Thymus (tissue), 11 donors: ENCODE measurements at regions not wholly inside any gene's neighbourhood (a gene's known extent, or its start where the extent isn't known, plus 50 kb on each side); places are given as distances from the start of the nearest gene placed in this dataset.

Experiments used
- DNase-seq, 9 donors: peaks; one replicate each; pipeline ENCODE4 v3.0.0-alpha.2; 2013; ENCODE audit warnings: low spot score in 9 of 9, low read depth in 6 of 9, missing footprints in 1 of 9
- H3K27ac ChIP-seq, 2 donors: one replicate each; pipeline ENCODE4 v1.5.1; 2013; ENCODE audit warnings: control low read depth in 1 of 2, low read depth in 1 of 2, low read length in 1 of 2, mild to moderate bottlenecking in 1 of 2, moderate library complexity in 1 of 2
- H3K27me3 ChIP-seq, 2 donors: one replicate each; pipeline ENCODE4 v1.5.1; 2013; ENCODE audit warnings: low read length in 1 of 2; ENCODE audit not compliant: control insufficient read depth in 2 of 2, insufficient read depth in 1 of 2
- H3K36me3 ChIP-seq, 2 donors: one replicate each; pipeline ENCODE4 v1.5.1; 2013; ENCODE audit warnings: low read length in 1 of 2, mild to moderate bottlenecking in 1 of 2, moderate library complexity in 1 of 2; ENCODE audit not compliant: control insufficient read depth in 2 of 2, insufficient read depth in 2 of 2
- H3K4me1 ChIP-seq, 2 donors: one replicate each; pipeline ENCODE4 v1.5.1; 2013; ENCODE audit warnings: low read length in 2 of 2; ENCODE audit not compliant: control insufficient read depth in 2 of 2, insufficient read depth in 2 of 2
- H3K4me3 ChIP-seq, 2 donors: one replicate each; pipeline ENCODE4 v1.5.1; 2013; ENCODE audit warnings: low read length in 2 of 2, control low read depth in 1 of 2, mild to moderate bottlenecking in 1 of 2
- H3K9me3 ChIP-seq, 2 donors: one replicate each; pipeline ENCODE4 v1.5.1; 2013; ENCODE audit warnings: low read length in 1 of 2, mild to moderate bottlenecking in 1 of 2; ENCODE audit not compliant: control insufficient read depth in 2 of 2, insufficient read depth in 1 of 2
- WGBS: extraction: QIAGEN DNeasy Blood & Tissue Kit; methylation state at CpG from one replicate; pipeline ENCODE4 v1.1.7; 2013; 5-methylcytosine and 5-hydroxymethylcytosine counted together
- donor health status: healthy.

GRCh38 chr4:159487284-159487747, 384.4 kb downstream of the RAPGEF2 start:
- WGBS, result 14% methylated on average over 8 of the region's 8 CpGs
- Histone ChIP-seq H3K27ac (no peak overlapping the region), H3K36me3 (no peaks in the 10 kb centered on the region), H3K27me3 (no peaks in the 10 kb centered on the region), H3K4me3 (no peak overlapping the region), H3K4me1 (no peaks in the 10 kb centered on the region), H3K9me3 (no peaks in the 10 kb centered on the region)
- peak; percentile 5 to 61 (median 21) for DNase-seq

DNA sequence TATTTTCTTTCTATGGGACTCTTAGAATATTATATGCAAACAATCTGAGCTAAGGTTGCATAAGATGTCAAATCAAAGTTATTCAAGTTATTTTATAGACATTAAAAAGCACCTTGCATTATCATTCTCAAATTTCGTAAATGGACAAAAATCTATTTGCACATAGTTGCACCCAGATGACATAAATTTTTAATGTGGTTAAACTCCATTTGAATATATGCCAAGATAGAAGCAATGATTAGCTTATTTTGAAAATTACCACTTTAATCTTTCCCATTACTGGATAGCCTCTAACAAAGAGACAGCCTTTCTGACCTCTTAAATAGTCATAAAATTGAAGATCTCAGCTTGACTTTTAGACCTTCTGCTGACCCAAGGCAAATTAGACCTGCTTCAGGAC, 386.8 kb downstream of the RAPGEF2 start:
- H3K4me1 ChIP-seq, result no peaks in the 10 kb centered on the region
- no peak for DNase-seq
- no peaks in the 10 kb centered on the region for H3K27me3 ChIP-seq
- no peaks in the 10 kb centered on the region for H3K9me3 ChIP-seq
- no peaks in the 10 kb centered on the region for H3K36me3 ChIP-seq
- H3K4me3 ChIP-seq, result no peak overlapping the region
- no peak overlapping the region for H3K27ac ChIP-seq
- WGBS, result 88% methylated on average over 1 of the region's 1 CpG

GRCh38 chr4:159495515-159496236, 392.8 kb downstream of the RAPGEF2 start:
- no peaks in the 10 kb centered on the region for H3K36me3 ChIP-seq
- 93% methylated on average over 2 of the region's 2 CpGs for WGBS
- H3K27me3 ChIP-seq, result no peaks in the 10 kb centered on the region
- no peak overlapping the region for H3K4me3 ChIP-seq
- H3K4me1 ChIP-seq, result no peaks in the 10 kb centered on the region
- H3K27ac ChIP-seq, result no peak overlapping the region
- no peak for DNase-seq
- no peaks in the 10 kb centered on the region for H3K9me3 ChIP-seq

DNA sequence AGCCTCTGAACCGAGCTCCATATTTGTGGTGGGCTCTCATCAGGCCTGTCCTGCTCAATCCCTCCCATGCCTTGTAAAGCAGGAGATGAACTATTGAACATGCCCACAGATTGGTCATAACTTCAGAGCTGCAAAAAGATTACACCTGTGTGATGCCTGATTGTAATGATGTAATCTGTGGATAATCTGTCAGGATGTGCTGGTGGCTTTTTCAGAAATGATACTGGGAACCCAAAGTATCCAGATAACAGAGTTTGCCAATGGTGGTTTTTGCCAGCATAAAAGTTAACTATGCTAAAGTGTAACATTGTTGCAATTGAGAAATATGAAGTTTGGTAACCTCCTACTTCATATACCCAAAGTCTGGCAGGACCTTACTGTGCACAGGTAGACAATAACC, 393.4 kb downstream of the RAPGEF2 start:
- 90% methylated on average over 1 of the region's 1 CpG for WGBS

GRCh38 chr4:159497936-159498335, 395.1 kb downstream of the RAPGEF2 start:
- Histone ChIP-seq H3K27ac (no peak overlapping the region), H3K9me3 (no peaks in the 10 kb centered on the region), H3K4me3 (no peak overlapping the region), H3K36me3 (no peaks in the 10 kb centered on the region), H3K27me3 (no peaks in the 10 kb centered on the region), H3K4me1 (no peaks in the 10 kb centered on the region)
- WGBS, result 79% methylated on average over 2 of the region's 2 CpGs
- DNase-seq, result no peak

More for the DNA sequence above, 393.4 kb downstream of the RAPGEF2 start:
- no peak for DNase-seq
- H3K4me1 ChIP-seq, result no peaks in the 10 kb centered on the region
- no peak overlapping the region for H3K27ac ChIP-seq
- no peak overlapping the region for H3K4me3 ChIP-seq
- H3K36me3 ChIP-seq, result no peaks in the 10 kb centered on the region
- no peaks in the 10 kb centered on the region for H3K27me3 ChIP-seq
- no peaks in the 10 kb centered on the region for H3K9me3 ChIP-seq

GRCh38 chr4:159498446-159499115, 395.7 kb downstream of the RAPGEF2 start:
- no peak overlapping the region for H3K27ac ChIP-seq
- no peaks in the 10 kb centered on the region for H3K27me3 ChIP-seq
- H3K4me3 ChIP-seq, result no peak overlapping the region
- no peaks in the 10 kb centered on the region for H3K36me3 ChIP-seq
- H3K9me3 ChIP-seq, result no peaks in the 10 kb centered on the region
- DNase-seq, result no peak
- no peaks in the 10 kb centered on the region for H3K4me1 ChIP-seq
- 88% methylated on average over 5 of the region's 5 CpGs for WGBS

- Histone ChIP-seq H3K27me3 (no peaks in the 10 kb centered on the region), H3K36me3 (no peaks in the 10 kb centered on the region), H3K9me3 (no peaks in the 10 kb centered on the region), H3K4me1 (no peaks in the 10 kb centered on the region), H3K4me3 (no peak overlapping the region), H3K27ac (no peak overlapping the region)
- DNase-seq, result no peak
- WGBS, result 87% methylated on average over 2 of the region's 2 CpGs
Observed at GRCh38 chr4:159500861-159501260, 398.0 kb downstream of the RAPGEF2 start.

DNA sequence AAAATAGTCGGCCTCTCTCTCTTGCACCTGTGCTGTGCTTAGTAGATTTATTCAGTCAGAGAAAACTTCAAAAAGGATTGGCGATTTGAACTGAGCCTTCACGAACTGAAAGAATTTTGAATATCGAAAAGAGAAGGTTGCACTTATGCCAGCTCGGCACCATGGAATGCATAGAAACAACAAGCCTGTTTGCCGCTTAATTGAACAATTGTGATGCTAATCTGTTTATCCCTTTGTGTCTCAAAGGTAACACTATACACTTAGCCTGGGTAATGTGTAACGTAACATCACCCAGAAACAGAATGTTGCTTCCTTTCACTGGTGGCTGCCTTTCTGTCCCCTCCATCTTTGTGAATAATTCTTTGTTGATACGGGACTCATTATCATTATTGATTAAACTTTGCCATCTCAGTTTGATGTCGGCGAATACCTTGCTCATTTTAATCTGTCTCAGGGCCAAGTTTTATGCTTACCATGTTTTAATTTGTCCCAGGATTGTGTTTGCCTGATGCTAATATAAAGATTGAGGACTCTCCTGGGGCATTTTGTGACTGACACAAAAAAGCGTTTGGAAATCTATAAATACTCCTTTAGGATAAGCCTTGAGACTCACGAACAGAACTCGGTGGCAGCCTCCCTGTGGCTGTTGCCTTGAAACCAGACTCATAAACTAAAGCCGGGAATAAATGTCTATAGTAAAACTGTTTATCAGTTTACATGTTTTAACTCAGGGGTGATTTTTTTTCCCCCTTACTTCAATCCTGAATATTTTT, 400.5 kb downstream of the RAPGEF2 start:
- H3K36me3 ChIP-seq, result no peaks in the 10 kb centered on the region
- H3K4me1 ChIP-seq, result no peaks in the 10 kb centered on the region
- H3K27ac ChIP-seq, result no peak overlapping the region
- no peak for DNase-seq
- H3K9me3 ChIP-seq, result no peaks in the 10 kb centered on the region
- no peak overlapping the region for H3K4me3 ChIP-seq
- 80% methylated on average over 14 of the region's 14 CpGs for WGBS
- no peaks in the 10 kb centered on the region for H3K27me3 ChIP-seq

- no peaks in the 10 kb centered on the region for H3K4me1 ChIP-seq
- no peak for DNase-seq
- WGBS, result 88% methylated on average over 5 of the region's 5 CpGs
- H3K27ac ChIP-seq, result no peak overlapping the region
- H3K36me3 ChIP-seq, result no peaks in the 10 kb centered on the region
- H3K4me3 ChIP-seq, result no peak overlapping the region
- no peaks in the 10 kb centered on the region for H3K27me3 ChIP-seq
- H3K9me3 ChIP-seq, result no peaks in the 10 kb centered on the region
Observed at GRCh38 chr4:159504684-159505083, 401.8 kb downstream of the RAPGEF2 start.
